ENCODE measurements at regions not wholly inside any gene's neighbourhood (a gene's known extent, or its start where the extent isn't known, plus 50 kb on each side); places are given as distances from the start of the nearest gene placed in this dataset.

DNA sequence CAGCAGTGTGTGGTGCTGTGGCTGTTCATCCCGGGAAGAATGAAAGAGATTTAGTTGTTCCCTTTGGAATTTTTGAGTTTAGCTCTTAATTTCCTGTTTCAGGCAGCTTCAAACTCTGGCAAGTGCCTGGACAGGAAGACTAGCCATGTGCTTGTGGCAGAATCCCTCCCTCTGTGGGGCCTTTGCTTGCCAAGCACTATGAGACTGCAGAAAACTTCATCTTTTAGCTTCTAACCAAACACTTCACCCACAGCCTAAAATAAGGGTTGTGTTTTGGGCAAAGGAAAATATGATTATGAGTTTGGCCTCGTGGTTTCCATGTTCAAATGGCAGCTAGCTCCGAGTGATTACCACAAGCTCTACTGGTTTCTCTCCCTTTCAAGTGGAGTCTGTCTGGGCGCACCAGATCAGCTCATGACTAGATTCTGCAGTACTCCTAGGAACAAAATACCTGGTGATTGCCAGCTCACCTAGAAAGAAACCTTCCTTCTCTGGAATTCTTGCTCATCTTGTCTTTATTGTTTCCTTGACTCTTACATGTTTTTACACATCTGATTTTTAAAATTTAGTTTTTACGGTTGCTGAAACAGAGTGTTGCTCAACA, 707.5 kb downstream of the SLITRK6 start:
- H3K4me3 ChIP-seq (ENCODE audit: low read depth, low read length) = no peak overlapping the region
- TF ChIP-seq CTCF (IDR thresholded peaks at IDR 0.05; ENCODE audit: control insufficient read depth, extremely low read depth, insufficient read depth) = no peak
- no peak for DNase-seq (ENCODE audit: low read depth)

GRCh38 chr13:85089186-85089585, 710.0 kb downstream of the SLITRK6 start:
- H3K4me3 ChIP-seq (ENCODE audit: low read depth, low read length) = no peak overlapping the region
- DNase-seq (ENCODE audit: low read depth) = no peak
- TF ChIP-seq CTCF (IDR thresholded peaks at IDR 0.05; ENCODE audit: control insufficient read depth, extremely low read depth, insufficient read depth) = no peak

DNA sequence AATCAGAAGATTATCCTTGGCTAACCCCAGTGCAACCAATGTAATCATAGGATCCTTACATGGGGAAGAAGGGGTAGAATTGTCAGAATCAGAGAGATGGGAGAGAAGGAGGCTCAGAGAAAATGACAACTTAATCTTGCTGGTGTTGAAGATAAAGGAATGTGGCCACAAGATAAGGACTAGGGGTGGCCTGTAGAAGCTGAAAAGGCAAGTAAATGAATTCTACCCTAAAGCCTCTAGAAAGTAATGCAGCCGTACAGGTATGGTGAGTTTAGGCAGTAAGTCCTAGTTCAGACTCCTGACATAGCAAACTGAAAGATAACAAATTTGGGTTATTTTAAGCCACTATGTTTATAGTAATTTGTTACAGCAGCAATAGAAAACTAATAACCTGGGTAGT, 718.5 kb downstream of the SLITRK6 start:
- no peak for TF ChIP-seq CTCF (IDR thresholded peaks at IDR 0.05; ENCODE audit: control insufficient read depth, extremely low read depth, insufficient read depth)
- DNase-seq (ENCODE audit: low read depth) = no peak
- no peak overlapping the region for H3K4me3 ChIP-seq (ENCODE audit: low read depth, low read length)

DNA sequence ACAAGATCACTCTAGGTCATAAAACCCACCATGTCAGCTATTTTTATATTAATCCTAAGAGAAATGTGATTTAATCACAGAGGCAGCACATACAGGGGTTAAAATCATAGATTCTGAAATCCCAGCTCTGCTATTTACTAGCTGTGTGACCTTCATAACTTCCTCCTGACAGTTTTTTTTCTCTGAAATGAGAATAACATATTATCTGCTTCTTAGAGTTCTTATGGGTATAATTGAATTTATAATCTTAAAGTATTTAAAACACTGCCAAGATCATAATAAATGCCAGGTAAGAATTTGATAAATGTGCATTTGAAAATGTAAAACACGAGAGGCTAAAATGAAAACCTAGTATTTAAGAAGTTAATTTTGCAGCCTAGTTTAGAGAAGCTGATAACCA, 722.9 kb downstream of the SLITRK6 start:
- no peak for DNase-seq (ENCODE audit: low read depth)
- H3K4me3 ChIP-seq (ENCODE audit: low read depth, low read length) = no peak overlapping the region
- TF ChIP-seq CTCF (IDR thresholded peaks at IDR 0.05; ENCODE audit: control insufficient read depth, extremely low read depth, insufficient read depth) = no peak

DNA sequence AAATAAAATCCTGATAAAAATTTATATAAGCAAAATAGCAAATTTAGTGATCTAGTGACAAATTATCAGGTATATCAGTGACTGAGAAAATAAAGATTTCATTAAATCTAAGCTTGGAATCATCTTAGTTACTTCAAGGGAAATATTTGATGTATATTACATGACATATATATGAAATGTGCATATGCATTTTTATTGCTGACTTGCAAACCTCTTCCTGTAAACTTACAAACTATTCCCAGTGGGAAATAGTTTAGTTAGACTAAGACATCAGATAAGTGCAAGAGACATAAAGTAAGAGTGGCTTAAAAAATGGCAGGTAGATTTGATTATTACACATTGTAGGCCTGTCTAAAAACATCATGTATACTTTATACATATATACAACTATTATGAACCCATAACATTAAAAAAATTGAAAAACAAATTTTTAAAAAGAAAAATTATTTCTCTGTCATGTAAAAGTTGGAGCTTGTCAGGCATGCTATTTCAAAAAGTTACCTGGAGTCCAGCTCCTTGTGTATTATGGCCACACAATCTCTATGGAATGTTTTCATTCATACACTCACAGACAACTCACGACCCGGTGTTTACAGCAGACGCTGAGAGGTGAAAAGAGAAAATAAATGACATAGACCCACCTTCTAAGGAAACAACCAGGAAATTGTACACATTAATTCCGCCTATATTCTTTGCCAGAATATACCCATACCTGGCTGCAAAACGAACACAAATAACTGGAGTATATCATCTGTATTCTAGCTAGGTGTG, 724.5 kb downstream of the SLITRK6 start:
- H3K4me3 ChIP-seq (ENCODE audit: low read depth, low read length) = no peak overlapping the region
- no peak for TF ChIP-seq CTCF (IDR thresholded peaks at IDR 0.05; ENCODE audit: control insufficient read depth, extremely low read depth, insufficient read depth)
- DNase-seq (ENCODE audit: low read depth) = no peak

GRCh38 chr13:85068231-85068630, 731.0 kb downstream of the SLITRK6 start:
- no peak for DNase-seq (ENCODE audit: low read depth)
- H3K4me3 ChIP-seq (ENCODE audit: low read depth, low read length) = no peak overlapping the region
- TF ChIP-seq CTCF (IDR thresholded peaks at IDR 0.05; ENCODE audit: control insufficient read depth, extremely low read depth, insufficient read depth) = no peak

- DNase-seq (ENCODE audit: low read depth) = no peak
- TF ChIP-seq CTCF (IDR thresholded peaks at IDR 0.05; ENCODE audit: control insufficient read depth, extremely low read depth, insufficient read depth) = no peak
- no peak overlapping the region for H3K4me3 ChIP-seq (ENCODE audit: low read depth, low read length)
Observed at GRCh38 chr13:85040215-85040614, 759.0 kb downstream of the SLITRK6 start.

All from LNCaP clone FGC (cell line).